K562 (cell line): ENCODE measurements at regions not wholly inside any gene's neighbourhood (a gene's known extent, or its start where the extent isn't known, plus 50 kb on each side); places are given as distances from the start of the nearest gene placed in this dataset.

Source experiments
- GTF2E2 ChIP-seq: fragments of 200-800 bp; sonication (Bioruptor generic); IDR thresholded peaks from 2 replicates; pipeline ENCODE4 v1.6.1; 2016; ENCODE audit warnings: missing genetic modification characterization, missing compliant biosample characterization
- HNRNPL ChIP-seq: fragments of 200-400 bp; formaldehyde crosslinking; IDR thresholded peaks from 2 replicates; pipeline ENCODE4 v1.6.1; 2017; ENCODE audit warnings: low read depth, mild to moderate bottlenecking, low read length
- HOXB6 ChIP-seq: fragments of 250-450 bp; sonication (Bioruptor Pico); IDR thresholded peaks from 2 replicates; pipeline ENCODE4 v1.5.1; 2022; ENCODE audit warnings: mild to moderate bottlenecking, borderline replicate concordance
- MTA3 ChIP-seq: fragments of 450-650 bp; formaldehyde crosslinking; IDR thresholded peaks from 2 replicates; pipeline ENCODE4 v1.6.1; 2017; ENCODE audit warnings: mild to moderate bottlenecking, borderline replicate concordance
- NBN ChIP-seq: fragments of 450-650 bp; IDR thresholded peaks from 2 replicates; pipeline ENCODE4 v1.6.1; 2016; ENCODE audit warnings: low read depth, mild to moderate bottlenecking
- RAD21 ChIP-seq, 2 experiments: fragments of 250-450 bp in 1 of 2; fragments of 450-650 bp in 1 of 2; sonication (Bioruptor Pico) in 1 of 2; formaldehyde crosslinking in 1 of 2; IDR thresholded peaks in 1 of 2; conservative IDR thresholded peaks in 1 of 2; 2 replicates each; pipeline versions ENCODE4 v1.4.0 to v1.8.0; 2020 to 2022; ENCODE audit warnings: mild to moderate bottlenecking in 2 of 2, moderate library complexity in 1 of 2
- SOX6 ChIP-seq: fragments of 450-650 bp; IDR thresholded peaks from 2 replicates; pipeline ENCODE4 v1.6.1; 2014; ENCODE audit warnings: mild to moderate bottlenecking
- SP2 ChIP-seq: IDR thresholded peaks from 2 replicates; pipeline ENCODE4 v1.6.1; 2011; ENCODE audit warnings: mild to moderate bottlenecking, low read depth, low read length, moderate library complexity; ENCODE audit not compliant: poor library complexity, severe bottlenecking; ENCODE audit errors: extremely low read depth
- TAF1 ChIP-seq: IDR thresholded peaks from 2 replicates; pipeline ENCODE4 v1.6.1; 2011; ENCODE audit warnings: mild to moderate bottlenecking, low read length, moderate library complexity; ENCODE audit not compliant: insufficient read depth, control insufficient read depth, severe bottlenecking; ENCODE audit errors: extremely low read depth
- ZFPM2 ChIP-seq: fragments of 250-450 bp; sonication (Bioruptor Pico); IDR thresholded peaks from 2 replicates; pipeline ENCODE4 v1.5.1; 2022; ENCODE audit warnings: mild to moderate bottlenecking
- ZNF551 ChIP-seq: fragments of 250-450 bp; sonication (Bioruptor Pico); IDR thresholded peaks from 2 replicates; pipeline ENCODE4 v1.5.0; 2021; ENCODE audit warnings: mild to moderate bottlenecking, moderate library complexity
- ZNF589 ChIP-seq: fragments of 200-800 bp; sonication (Bioruptor generic); IDR thresholded peaks from 2 replicates; pipeline ENCODE4 v1.6.1; 2016; ENCODE audit warnings: low read depth, missing genetic modification characterization, missing compliant biosample characterization
- TF ChIP-seq, protein P1 (sequence below): fragments of 450-650 bp; IDR thresholded peaks from 2 replicates; pipeline ENCODE4 v1.6.1; 2017; ENCODE audit warnings: antibody characterized with exemption, mild to moderate bottlenecking
- TF ChIP-seq, protein P2 (sequence below): fragments of 250-450 bp; sonication (Bioruptor Pico); IDR thresholded peaks from 2 replicates; pipeline ENCODE4 v1.8.0; 2022; ENCODE audit warnings: inconsistent platforms
- TF ChIP-seq, protein P3 (sequence below): fragments of 450-650 bp; IDR thresholded peaks from 2 replicates; pipeline ENCODE4 v1.6.1; 2018; ENCODE audit not compliant: partially characterized antibody
- TF ChIP-seq, protein P4 (sequence below): fragments of 450-650 bp; IDR thresholded peaks from 2 replicates; pipeline ENCODE4 v1.6.1; 2014; ENCODE audit warnings: low read depth, mild to moderate bottlenecking, moderate library complexity, borderline replicate concordance

DNA sequence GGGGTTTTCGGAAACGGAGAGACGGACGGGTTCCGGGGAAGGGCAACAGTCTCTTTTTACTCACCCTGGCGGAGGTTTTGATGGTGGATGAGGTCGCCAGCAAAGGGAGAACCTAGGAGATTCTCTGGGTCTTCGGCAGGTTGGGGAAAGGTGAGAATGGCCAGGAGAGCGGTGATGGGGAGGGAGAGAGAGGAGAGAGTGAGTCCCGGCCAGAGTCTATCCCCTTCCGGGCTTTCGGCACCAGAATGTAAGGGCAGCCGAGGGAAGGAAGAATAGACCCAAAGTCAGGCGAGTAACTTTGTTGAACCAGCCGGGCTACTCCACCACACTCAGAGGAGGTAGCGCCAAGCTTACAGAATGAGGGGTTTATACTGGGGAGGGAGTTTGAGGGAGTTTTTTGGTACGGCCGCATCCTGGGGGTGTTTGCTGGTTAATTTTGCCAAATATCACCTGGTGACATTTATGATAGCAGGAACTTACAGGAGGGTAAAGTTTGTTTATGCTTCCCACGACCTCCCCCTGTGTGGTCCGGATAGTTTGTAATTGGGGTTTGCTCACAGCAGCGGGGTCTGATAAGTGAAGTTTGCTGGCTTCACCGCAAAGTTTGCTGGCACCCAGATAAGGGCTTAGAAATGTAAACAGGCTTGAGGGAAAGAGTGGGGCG is 141.1 kb upstream of the ETV3 start (continued):
- TF ChIP-seq, protein P1, sequence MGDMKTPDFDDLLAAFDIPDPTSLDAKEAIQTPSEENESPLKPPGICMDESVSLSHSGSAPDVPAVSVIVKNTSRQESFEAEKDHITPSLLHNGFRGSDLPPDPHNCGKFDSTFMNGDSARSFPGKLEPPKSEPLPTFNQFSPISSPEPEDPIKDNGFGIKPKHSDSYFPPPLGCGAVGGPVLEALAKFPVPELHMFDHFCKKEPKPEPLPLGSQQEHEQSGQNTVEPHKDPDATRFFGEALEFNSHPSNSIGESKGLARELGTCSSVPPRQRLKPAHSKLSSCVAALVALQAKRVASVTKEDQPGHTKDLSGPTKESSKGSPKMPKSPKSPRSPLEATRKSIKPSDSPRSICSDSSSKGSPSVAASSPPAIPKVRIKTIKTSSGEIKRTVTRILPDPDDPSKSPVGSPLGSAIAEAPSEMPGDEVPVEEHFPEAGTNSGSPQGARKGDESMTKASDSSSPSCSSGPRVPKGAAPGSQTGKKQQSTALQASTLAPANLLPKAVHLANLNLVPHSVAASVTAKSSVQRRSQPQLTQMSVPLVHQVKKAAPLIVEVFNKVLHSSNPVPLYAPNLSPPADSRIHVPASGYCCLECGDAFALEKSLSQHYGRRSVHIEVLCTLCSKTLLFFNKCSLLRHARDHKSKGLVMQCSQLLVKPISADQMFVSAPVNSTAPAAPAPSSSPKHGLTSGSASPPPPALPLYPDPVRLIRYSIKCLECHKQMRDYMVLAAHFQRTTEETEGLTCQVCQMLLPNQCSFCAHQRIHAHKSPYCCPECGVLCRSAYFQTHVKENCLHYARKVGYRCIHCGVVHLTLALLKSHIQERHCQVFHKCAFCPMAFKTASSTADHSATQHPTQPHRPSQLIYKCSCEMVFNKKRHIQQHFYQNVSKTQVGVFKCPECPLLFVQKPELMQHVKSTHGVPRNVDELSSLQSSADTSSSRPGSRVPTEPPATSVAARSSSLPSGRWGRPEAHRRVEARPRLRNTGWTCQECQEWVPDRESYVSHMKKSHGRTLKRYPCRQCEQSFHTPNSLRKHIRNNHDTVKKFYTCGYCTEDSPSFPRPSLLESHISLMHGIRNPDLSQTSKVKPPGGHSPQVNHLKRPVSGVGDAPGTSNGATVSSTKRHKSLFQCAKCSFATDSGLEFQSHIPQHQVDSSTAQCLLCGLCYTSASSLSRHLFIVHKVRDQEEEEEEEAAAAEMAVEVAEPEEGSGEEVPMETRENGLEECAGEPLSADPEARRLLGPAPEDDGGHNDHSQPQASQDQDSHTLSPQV = peak; percentile 62
- TF ChIP-seq SOX6 (peak; percentile 94), ZNF589 (peak; percentile 74), ZFPM2 (CRISPR knock-in tag) (no peak), MTA3 (peak; percentile 86), NBN (peak; percentile 61; the same call in 1 of the 2 replicates), HNRNPL (no peak), RAD21 (CRISPR knock-in tag; conservative IDR thresholded peaks at IDR 0.05 in 1 of 2, IDR thresholded peaks at IDR 0.05 in 1 of 2) (peak in 1 of 2 experiments; percentile 11; a peak in 2 of 4 replicates), TAF1 (peak; percentile 42), HOXB6 (CRISPR knock-in tag) (no peak), ZNF551 (CRISPR knock-in tag) (no peak), SP2 (no peak), GTF2E2 (tag) (no peak)
- TF ChIP-seq, protein P2, sequence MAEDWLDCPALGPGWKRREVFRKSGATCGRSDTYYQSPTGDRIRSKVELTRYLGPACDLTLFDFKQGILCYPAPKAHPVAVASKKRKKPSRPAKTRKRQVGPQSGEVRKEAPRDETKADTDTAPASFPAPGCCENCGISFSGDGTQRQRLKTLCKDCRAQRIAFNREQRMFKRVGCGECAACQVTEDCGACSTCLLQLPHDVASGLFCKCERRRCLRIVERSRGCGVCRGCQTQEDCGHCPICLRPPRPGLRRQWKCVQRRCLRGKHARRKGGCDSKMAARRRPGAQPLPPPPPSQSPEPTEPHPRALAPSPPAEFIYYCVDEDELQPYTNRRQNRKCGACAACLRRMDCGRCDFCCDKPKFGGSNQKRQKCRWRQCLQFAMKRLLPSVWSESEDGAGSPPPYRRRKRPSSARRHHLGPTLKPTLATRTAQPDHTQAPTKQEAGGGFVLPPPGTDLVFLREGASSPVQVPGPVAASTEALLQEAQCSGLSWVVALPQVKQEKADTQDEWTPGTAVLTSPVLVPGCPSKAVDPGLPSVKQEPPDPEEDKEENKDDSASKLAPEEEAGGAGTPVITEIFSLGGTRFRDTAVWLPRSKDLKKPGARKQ (CRISPR knock-in tag) = no peak
- TF ChIP-seq, protein P3, sequence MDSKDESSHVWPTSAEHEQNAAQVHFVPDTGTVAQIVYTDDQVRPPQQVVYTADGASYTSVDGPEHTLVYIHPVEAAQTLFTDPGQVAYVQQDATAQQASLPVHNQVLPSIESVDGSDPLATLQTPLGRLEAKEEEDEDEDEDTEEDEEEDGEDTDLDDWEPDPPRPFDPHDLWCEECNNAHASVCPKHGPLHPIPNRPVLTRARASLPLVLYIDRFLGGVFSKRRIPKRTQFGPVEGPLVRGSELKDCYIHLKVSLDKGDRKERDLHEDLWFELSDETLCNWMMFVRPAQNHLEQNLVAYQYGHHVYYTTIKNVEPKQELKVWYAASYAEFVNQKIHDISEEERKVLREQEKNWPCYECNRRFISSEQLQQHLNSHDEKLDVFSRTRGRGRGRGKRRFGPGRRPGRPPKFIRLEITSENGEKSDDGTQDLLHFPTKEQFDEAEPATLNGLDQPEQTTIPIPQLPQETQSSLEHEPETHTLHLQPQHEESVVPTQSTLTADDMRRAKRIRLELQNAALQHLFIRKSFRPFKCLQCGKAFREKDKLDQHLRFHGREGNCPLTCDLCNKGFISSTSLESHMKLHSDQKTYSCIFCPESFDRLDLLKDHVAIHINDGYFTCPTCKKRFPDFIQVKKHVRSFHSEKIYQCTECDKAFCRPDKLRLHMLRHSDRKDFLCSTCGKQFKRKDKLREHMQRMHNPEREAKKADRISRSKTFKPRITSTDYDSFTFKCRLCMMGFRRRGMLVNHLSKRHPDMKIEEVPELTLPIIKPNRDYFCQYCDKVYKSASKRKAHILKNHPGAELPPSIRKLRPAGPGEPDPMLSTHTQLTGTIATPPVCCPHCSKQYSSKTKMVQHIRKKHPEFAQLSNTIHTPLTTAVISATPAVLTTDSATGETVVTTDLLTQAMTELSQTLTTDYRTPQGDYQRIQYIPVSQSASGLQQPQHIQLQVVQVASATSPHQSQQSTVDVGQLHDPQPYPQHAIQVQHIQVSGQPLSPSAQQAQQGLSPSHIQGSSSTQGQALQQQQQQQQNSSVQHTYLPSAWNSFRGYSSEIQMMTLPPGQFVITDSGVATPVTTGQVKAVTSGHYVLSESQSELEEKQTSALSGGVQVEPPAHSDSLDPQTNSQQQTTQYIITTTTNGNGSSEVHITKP = peak; percentile 99
- TF ChIP-seq, protein P4, sequence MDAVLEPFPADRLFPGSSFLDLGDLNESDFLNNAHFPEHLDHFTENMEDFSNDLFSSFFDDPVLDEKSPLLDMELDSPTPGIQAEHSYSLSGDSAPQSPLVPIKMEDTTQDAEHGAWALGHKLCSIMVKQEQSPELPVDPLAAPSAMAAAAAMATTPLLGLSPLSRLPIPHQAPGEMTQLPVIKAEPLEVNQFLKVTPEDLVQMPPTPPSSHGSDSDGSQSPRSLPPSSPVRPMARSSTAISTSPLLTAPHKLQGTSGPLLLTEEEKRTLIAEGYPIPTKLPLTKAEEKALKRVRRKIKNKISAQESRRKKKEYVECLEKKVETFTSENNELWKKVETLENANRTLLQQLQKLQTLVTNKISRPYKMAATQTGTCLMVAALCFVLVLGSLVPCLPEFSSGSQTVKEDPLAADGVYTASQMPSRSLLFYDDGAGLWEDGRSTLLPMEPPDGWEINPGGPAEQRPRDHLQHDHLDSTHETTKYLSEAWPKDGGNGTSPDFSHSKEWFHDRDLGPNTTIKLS = 0 out of 2 replicates have a peak, but pooled peaks have one; percentile 15
